ENCODE measurements at regions not wholly inside any gene's neighbourhood (a gene's known extent, or its start where the extent isn't known, plus 50 kb on each side); places are given as distances from the start of the nearest gene placed in this dataset.

- Histone ChIP-seq H3K9ac (ENCODE audit: low read length in 3 of 3) (no peak overlapping the region), H3K4me1 (ENCODE audit: control insufficient read depth in 2 of 3, insufficient read depth in 2 of 3, low read depth in 1 of 3, low read length in 3 of 3) (no peaks in the 10 kb centered on the region), H3K27ac (ENCODE audit: low read depth in 2 of 2, low read length in 2 of 2) (no peak overlapping the region), H3K36me3 (ENCODE audit: control insufficient read depth in 2 of 3, insufficient read depth in 3 of 3, low read length in 3 of 3) (no peaks in the 10 kb centered on the region), H3K27me3 (ENCODE audit: control insufficient read depth, insufficient read depth, low read length) (no peaks in the 10 kb centered on the region), H3K9me3 (ENCODE audit: control insufficient read depth in 2 of 3, insufficient read depth in 1 of 3, low read length in 3 of 3) (no peaks in the 10 kb centered on the region), H3K4me3 (ENCODE audit: low read length in 3 of 3) (no peak overlapping the region)
- FAIRE-seq (no peak), DNase-seq (no peak)
- no peak for TF ChIP-seq CTCF (IDR thresholded peaks at IDR 0.05; ENCODE audit: borderline replicate concordance, extremely low read depth, insufficient read depth)
- intact Hi-C loops (cut with DNase I): no loop called here
Observed at GRCh38 chr16:61471737-61472136, 564.5 kb downstream of the CDH8 start.

GRCh38 chr16:61471023-61471422, 565.2 kb downstream of the CDH8 start:
- TF ChIP-seq CTCF (IDR thresholded peaks at IDR 0.05; ENCODE audit: borderline replicate concordance, extremely low read depth, insufficient read depth): no peak
- no peak for FAIRE-seq
- no peak overlapping the region for H3K4me3 ChIP-seq (ENCODE audit: low read length in 3 of 3)
- no peaks in the 10 kb centered on the region for H3K9me3 ChIP-seq (ENCODE audit: control insufficient read depth in 2 of 3, insufficient read depth in 1 of 3, low read length in 3 of 3)
- intact Hi-C loops (cut with DNase I): no loop called here
- no peaks in the 10 kb centered on the region for H3K27me3 ChIP-seq (ENCODE audit: control insufficient read depth, insufficient read depth, low read length)
- H3K9ac ChIP-seq (ENCODE audit: low read length in 3 of 3): no peak overlapping the region
- no peak overlapping the region for H3K27ac ChIP-seq (ENCODE audit: low read depth in 2 of 2, low read length in 2 of 2)
- no peaks in the 10 kb centered on the region for H3K4me1 ChIP-seq (ENCODE audit: control insufficient read depth in 2 of 3, insufficient read depth in 2 of 3, low read depth in 1 of 3, low read length in 3 of 3)
- no peak for DNase-seq
- H3K36me3 ChIP-seq (ENCODE audit: control insufficient read depth in 2 of 3, insufficient read depth in 3 of 3, low read length in 3 of 3): no peaks in the 10 kb centered on the region

- H3K9ac ChIP-seq (ENCODE audit: low read length in 3 of 3): no peak overlapping the region
- no peaks in the 10 kb centered on the region for H3K9me3 ChIP-seq (ENCODE audit: control insufficient read depth in 2 of 3, insufficient read depth in 1 of 3, low read length in 3 of 3)
Observed at GRCh38 chr16:61465285-61465684, 571.0 kb downstream of the CDH8 start.

More at GRCh38 chr16:61465285-61465684, 571.0 kb downstream of the CDH8 start:
- DNase-seq (no peak), FAIRE-seq (no peak)
- H3K36me3 ChIP-seq (ENCODE audit: control insufficient read depth in 2 of 3, insufficient read depth in 3 of 3, low read length in 3 of 3): no peaks in the 10 kb centered on the region
- no peaks in the 10 kb centered on the region for H3K4me1 ChIP-seq (ENCODE audit: control insufficient read depth in 2 of 3, insufficient read depth in 2 of 3, low read depth in 1 of 3, low read length in 3 of 3)
- H3K27me3 ChIP-seq (ENCODE audit: control insufficient read depth, insufficient read depth, low read length): no peaks in the 10 kb centered on the region
- no peak overlapping the region for H3K4me3 ChIP-seq (ENCODE audit: low read length in 3 of 3)
- intact Hi-C loops (cut with DNase I): no loop called here
- no peak for TF ChIP-seq CTCF (IDR thresholded peaks at IDR 0.05; ENCODE audit: borderline replicate concordance, extremely low read depth, insufficient read depth)
- no peak overlapping the region for H3K27ac ChIP-seq (ENCODE audit: low read depth in 2 of 2, low read length in 2 of 2)

Measured in kidney (tissue), 13 donors.